HUES6 (cell line): ENCODE measurements at regions not wholly inside any gene's neighbourhood (a gene's known extent, or its start where the extent isn't known, plus 50 kb on each side); places are given as distances from the start of the nearest gene placed in this dataset.

Source experiments
- H3K27ac ChIP-seq: 2 replicates; pipeline ENCODE4 v1.7.0; 2013; ENCODE audit warnings: low read depth, mild to moderate bottlenecking, low read length, inconsistent platforms
- H3K27me3 ChIP-seq: 2 replicates; pipeline ENCODE4 v1.6.1; 2013; ENCODE audit warnings: low read length; ENCODE audit not compliant: control insufficient read depth, insufficient read depth
- H3K36me3 ChIP-seq: 2 replicates; pipeline ENCODE4 v1.6.1; 2013; ENCODE audit warnings: low read length; ENCODE audit not compliant: control insufficient read depth, insufficient read depth
- H3K4me1 ChIP-seq: 2 replicates; pipeline ENCODE4 v1.6.1; 2013; ENCODE audit warnings: low read length; ENCODE audit not compliant: control insufficient read depth, insufficient read depth
- H3K4me3 ChIP-seq: 2 replicates; pipeline ENCODE4 v1.5.1; 2013; ENCODE audit warnings: low read depth, low read length
- H3K9ac ChIP-seq: one replicate; pipeline ENCODE4 v1.6.1; 2013; ENCODE audit warnings: mild to moderate bottlenecking, low read length
- H3K9me3 ChIP-seq: 2 replicates; pipeline ENCODE4 v1.6.1; 2013; ENCODE audit warnings: low read depth, low read length; ENCODE audit not compliant: control insufficient read depth, insufficient read depth

DNA sequence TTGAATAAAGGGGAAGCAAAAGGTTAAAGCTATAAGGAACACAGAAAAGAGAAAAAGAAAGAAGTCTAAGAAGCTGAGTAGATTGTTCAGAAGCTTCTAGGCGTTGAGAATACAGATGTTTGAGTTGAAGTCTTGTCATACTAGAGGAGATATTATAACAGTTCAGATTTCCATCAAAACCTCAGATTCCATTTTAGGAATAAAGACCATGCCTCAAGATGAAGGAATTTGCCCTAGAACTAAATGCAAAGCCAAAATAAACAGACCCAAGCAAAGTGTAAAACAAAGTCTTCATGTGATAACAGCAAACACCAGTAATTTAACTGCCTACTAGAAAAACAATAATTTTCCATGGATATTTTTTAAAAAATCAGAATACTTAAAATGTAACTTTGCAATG, 476.5 kb upstream of the POT1 start:
- Histone ChIP-seq H3K4me1 (no peaks in the 10 kb centered on the region), H3K27ac (no peak overlapping the region), H3K27me3 (no peaks in the 10 kb centered on the region), H3K4me3 (no peak overlapping the region), H3K9me3 (no peaks in the 10 kb centered on the region), H3K9ac (no peak overlapping the region), H3K36me3 (no peaks in the 10 kb centered on the region)

DNA sequence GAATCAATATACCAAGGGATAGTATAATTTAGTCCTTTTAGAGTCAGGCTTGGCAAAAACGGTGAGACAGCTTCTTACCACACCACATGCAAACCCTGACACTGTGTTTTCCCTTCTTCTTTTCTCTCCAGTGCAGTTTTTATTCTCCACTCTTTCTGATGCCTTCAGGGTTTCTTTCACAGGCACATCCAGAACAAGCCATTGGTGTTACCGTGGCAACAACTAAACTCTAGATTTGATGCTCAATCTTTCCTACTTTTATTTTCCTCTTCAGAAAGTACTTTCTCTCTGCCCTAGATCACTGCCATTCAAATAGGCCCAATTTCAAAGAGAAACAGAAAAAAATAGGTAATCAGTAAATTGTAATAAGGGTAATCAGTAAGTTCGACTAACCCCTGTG, 469.8 kb upstream of the POT1 start:
- Histone ChIP-seq H3K36me3 (no peaks in the 10 kb centered on the region), H3K4me3 (no peak overlapping the region), H3K27me3 (no peaks in the 10 kb centered on the region), H3K9ac (no peak overlapping the region), H3K9me3 (no peaks in the 10 kb centered on the region), H3K27ac (no peak overlapping the region), H3K4me1 (no peaks in the 10 kb centered on the region)

DNA sequence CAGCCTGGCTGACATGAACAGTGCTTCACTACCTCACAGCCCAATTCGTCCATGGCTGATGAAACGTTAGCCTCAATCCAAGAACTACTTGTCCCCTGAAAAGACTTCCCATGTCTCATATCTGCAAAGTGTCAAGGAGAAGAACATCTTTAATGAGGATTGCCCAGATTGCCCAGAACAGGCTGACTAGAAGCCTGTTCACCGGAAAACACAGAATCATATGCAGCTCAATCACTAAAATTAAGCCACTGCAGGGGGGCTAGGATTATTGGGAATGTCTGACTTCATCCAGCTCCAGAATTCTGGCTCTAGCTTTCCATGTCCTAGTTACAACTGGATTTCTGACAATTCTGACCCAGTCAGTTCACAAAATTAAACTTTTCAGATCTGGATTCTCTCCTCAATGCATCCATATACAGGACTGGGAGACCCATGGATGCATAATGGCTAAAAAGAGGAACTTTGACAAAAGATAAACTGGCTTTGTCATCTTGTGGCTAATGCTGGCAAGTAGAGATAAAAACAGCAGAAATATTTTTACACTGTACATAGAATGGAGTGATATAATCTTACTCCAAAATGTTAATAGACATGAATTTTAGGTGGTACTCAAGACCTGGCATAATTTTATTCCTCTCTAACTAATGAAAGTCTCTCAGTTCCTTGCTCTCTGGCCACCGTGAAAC, 467.0 kb upstream of the POT1 start:
- Histone ChIP-seq H3K27me3 (no peaks in the 10 kb centered on the region), H3K27ac (no peak overlapping the region), H3K4me1 (no peaks in the 10 kb centered on the region)

DNA sequence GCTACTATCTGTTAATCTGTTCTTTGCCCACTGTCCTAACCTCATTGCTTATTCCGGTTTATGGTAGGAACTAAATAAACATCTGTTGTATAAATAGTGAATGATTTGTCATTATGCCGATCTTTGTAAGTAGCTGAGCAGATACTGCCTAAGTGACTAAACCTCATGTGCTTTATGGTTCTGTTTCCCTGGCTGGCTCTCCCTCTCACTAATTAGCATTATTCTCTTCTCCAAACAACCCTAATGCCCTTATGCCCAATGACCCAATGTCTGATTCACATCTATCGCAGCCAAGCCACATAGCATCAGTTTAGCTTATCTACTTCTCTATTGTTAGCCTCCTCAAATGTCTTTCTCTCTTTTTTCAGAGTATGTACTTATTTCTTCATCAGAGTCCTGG, 462.3 kb upstream of the POT1 start:
- no peak overlapping the region for H3K27ac ChIP-seq
- H3K9ac ChIP-seq: no peak overlapping the region
- H3K9me3 ChIP-seq: no peaks in the 10 kb centered on the region
- H3K27me3 ChIP-seq: no peaks in the 10 kb centered on the region
- no peak overlapping the region for H3K4me3 ChIP-seq
- no peaks in the 10 kb centered on the region for H3K36me3 ChIP-seq
- H3K4me1 ChIP-seq: no peaks in the 10 kb centered on the region

More for the DNA sequence above, 467.0 kb upstream of the POT1 start:
- no peak overlapping the region for H3K4me3 ChIP-seq
- no peak overlapping the region for H3K9ac ChIP-seq
- H3K36me3 ChIP-seq: no peaks in the 10 kb centered on the region
- no peaks in the 10 kb centered on the region for H3K9me3 ChIP-seq

DNA sequence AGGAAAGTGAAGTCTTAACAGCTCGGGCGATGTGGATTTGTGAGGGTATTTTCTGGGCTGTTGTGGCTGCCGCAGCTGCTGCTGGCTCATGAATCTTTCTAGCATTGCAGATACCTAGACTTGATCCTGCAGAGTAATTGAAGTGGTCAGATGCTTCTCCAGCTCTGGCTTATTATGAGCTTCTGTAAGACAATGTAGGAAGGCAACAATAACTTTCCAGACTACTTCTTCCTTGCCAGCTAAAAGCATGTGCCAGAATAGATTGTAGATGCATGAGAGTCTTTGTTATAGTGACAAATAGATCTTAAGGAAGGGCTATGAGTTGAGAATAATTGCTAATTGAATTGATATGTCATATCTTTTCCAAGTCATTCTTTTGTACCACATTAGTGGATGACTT, 461.4 kb upstream of the POT1 start:
- no peaks in the 10 kb centered on the region for H3K36me3 ChIP-seq
- no peak overlapping the region for H3K9ac ChIP-seq
- no peak overlapping the region for H3K4me3 ChIP-seq
- H3K27ac ChIP-seq: no peak overlapping the region
- H3K9me3 ChIP-seq: no peaks in the 10 kb centered on the region
- H3K27me3 ChIP-seq: no peaks in the 10 kb centered on the region
- no peaks in the 10 kb centered on the region for H3K4me1 ChIP-seq

DNA sequence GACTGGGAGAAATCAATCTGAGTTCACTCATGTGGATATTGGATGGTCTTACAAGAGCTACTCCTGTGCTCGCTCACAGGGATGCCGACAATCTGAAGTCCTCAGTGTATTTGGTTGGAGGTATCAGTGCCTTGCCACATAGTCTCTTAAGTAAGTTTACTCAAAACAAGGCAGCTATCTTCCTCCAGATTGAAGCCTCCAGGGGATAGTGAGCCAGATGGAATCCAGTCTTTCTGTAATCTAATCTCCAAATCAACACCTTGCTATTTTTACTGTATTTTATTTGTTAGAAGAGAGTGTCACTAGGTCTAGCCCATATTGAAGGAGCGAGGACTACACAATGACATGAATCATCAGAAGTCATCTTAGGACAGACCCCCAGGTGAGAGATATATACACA, 456.6 kb upstream of the POT1 start:
- H3K4me3 ChIP-seq: no peak overlapping the region
- H3K4me1 ChIP-seq: no peaks in the 10 kb centered on the region
- H3K27ac ChIP-seq: no peak overlapping the region
- H3K9ac ChIP-seq: no peak overlapping the region
- H3K27me3 ChIP-seq: no peaks in the 10 kb centered on the region
- no peaks in the 10 kb centered on the region for H3K9me3 ChIP-seq
- no peaks in the 10 kb centered on the region for H3K36me3 ChIP-seq

- Histone ChIP-seq H3K27ac (no peak overlapping the region), H3K4me3 (no peak overlapping the region), H3K27me3 (no peaks in the 10 kb centered on the region), H3K9ac (no peak overlapping the region), H3K4me1 (no peaks in the 10 kb centered on the region), H3K9me3 (no peaks in the 10 kb centered on the region), H3K36me3 (no peaks in the 10 kb centered on the region)
These were observed 453.7 kb upstream of the POT1 start for GRCh38 chr7:125383324-125383723.

DNA sequence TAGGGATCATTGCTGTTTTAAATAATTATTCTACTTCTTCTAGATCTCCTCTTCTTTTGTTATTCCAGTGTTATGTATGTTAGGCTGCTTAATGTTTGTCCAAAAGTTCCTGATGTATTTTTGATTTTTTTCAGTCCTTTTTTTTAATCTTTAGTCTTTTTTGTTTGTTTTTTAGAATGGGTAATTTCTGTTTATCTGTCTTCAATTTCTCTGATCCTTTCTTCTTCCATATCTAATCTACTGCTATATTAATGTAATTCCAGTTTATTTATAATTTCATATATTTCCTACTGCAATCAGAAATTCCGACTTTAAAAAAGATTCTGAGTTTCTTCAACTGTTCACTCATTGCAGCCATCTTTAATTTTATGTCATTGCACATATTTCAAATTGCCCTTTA, 452.8 kb upstream of the POT1 start:
- Histone ChIP-seq H3K9me3 (no peaks in the 10 kb centered on the region), H3K27ac (no peak overlapping the region), H3K4me1 (no peaks in the 10 kb centered on the region), H3K9ac (no peak overlapping the region), H3K4me3 (no peak overlapping the region), H3K36me3 (no peaks in the 10 kb centered on the region), H3K27me3 (no peaks in the 10 kb centered on the region)

GRCh38 chr7:125375942-125376341, 446.3 kb upstream of the POT1 start:
- H3K9me3 ChIP-seq: no peaks in the 10 kb centered on the region
- no peaks in the 10 kb centered on the region for H3K27me3 ChIP-seq
- H3K9ac ChIP-seq: no peak overlapping the region
- H3K36me3 ChIP-seq: no peaks in the 10 kb centered on the region
- no peak overlapping the region for H3K27ac ChIP-seq
- no peak overlapping the region for H3K4me3 ChIP-seq
- no peaks in the 10 kb centered on the region for H3K4me1 ChIP-seq

- H3K27me3 ChIP-seq: no peaks in the 10 kb centered on the region
- no peaks in the 10 kb centered on the region for H3K4me1 ChIP-seq
- H3K36me3 ChIP-seq: no peaks in the 10 kb centered on the region
These were observed 440.9 kb upstream of the POT1 start for GRCh38 chr7:125370502-125370901.

DNA sequence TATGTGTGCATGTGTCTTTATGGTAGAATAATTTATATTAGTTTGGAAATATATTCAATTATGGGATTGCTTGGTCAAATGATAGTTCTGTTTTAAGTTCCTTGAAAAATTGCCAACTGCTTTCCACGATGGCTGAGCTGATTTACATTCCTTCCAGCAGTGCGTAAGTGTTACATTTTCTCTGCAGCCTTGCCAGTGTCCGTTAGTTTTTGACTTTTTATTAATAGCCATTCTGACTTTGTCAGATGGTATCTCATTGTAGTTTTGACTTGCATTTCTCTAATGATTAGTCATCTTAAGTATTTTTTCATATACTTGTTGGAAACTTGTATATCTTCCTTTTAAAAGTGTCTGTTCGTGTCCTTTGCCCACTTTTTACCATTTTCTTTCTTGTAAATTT, 434.2 kb upstream of the POT1 start:
- no peak overlapping the region for H3K4me3 ChIP-seq
- H3K27me3 ChIP-seq: no peaks in the 10 kb centered on the region

More at GRCh38 chr7:125370502-125370901, 440.9 kb upstream of the POT1 start:
- no peak overlapping the region for H3K27ac ChIP-seq
- H3K9me3 ChIP-seq: no peaks in the 10 kb centered on the region
- H3K9ac ChIP-seq: no peak overlapping the region
- no peak overlapping the region for H3K4me3 ChIP-seq

More for the DNA sequence above, 434.2 kb upstream of the POT1 start:
- H3K4me1 ChIP-seq: no peaks in the 10 kb centered on the region
- no peak overlapping the region for H3K27ac ChIP-seq
- H3K36me3 ChIP-seq: no peaks in the 10 kb centered on the region
- no peaks in the 10 kb centered on the region for H3K9me3 ChIP-seq
- H3K9ac ChIP-seq: no peak overlapping the region
